GM12892 (cell line): ENCODE measurements at regions not wholly inside any gene's neighbourhood (a gene's known extent, or its start where the extent isn't known, plus 50 kb on each side); places are given as distances from the start of the nearest gene placed in this dataset.

ENCODE experiments used
- POLR2A ChIP-seq: IDR thresholded peaks from 2 replicates; pipeline ENCODE4 v1.6.1; 2011; ENCODE audit warnings: low read depth, low read length, control low read depth
- POLR2AphosphoS5 ChIP-seq: IDR thresholded peaks from 2 replicates; pipeline ENCODE4 v1.6.1; 2011; ENCODE audit warnings: low read depth, low read length, control low read depth

DNA sequence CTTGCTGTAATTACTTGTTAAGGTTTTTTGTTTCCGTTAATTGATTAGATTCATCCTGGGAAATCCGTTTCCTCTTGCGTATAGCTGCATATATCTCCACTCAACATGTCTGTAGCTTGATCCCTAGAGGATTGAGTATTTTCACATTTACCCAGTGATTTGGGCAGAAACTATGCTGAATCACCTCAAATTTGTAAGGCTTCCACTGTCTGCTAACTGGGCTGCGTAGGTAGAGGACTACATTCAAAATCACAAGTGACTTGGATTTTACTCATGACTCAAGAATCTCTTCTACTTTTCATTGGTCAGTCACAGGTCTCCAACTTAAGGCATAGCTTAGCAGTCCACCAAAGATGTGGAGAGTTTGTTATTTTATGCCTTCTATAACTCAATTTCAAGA lies 141.8 kb downstream of the POLR1F start:
- TF ChIP-seq POLR2A = no peak
- TF ChIP-seq POLR2AphosphoS5 = no peak
